ENCODE measurements at regions not wholly inside any gene's neighbourhood (a gene's known extent, or its start where the extent isn't known, plus 50 kb on each side); places are given as distances from the start of the nearest gene placed in this dataset.
"Not testable (repeated sequence)": the region's sequence is repeated elsewhere in the genome, so short reads cannot be mapped to it uniquely, and the experiment has no call there.

DNA sequence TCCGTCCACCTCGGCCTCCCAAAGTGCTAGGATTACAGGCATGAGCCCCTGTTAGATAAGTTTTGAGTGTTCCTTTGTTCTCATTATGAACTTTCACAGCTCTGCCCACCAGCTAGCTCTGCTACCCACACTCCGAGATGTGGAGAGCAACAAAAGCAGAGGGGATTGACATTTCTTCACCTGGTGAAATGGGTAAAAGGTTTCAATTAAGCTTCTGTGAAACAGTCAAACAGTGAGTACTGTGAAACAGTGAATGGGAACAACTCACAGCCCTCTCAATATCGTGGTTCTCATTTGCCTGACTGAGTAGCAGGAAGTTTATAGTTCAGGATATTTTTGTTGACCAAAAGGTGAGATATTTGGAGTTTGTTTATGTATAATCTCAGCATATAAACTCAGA lies 412.8 kb downstream of the CD83 start:
- DNase-seq (ENCODE audit: low spot score): no peak

DNA sequence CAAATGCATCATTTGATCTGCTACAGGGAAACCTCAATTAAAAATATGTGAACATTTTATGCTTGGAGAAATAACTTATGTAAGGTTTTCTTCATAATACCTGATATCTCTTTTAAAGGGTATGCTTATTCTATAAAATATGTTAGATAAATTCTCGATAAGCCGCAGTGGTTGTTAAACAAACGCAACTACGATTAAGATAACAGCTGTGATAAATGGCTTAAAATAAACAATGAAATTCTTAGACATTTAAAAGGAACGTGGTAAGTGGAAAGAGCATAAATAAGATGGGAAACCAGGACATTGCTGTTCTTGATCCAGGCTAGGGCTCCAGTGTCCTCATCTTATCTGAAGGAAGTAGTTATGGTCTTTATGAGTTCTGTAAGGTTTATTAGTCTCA lies 415.9 kb downstream of the CD83 start:
- no peak for DNase-seq (ENCODE audit: low spot score)

DNA sequence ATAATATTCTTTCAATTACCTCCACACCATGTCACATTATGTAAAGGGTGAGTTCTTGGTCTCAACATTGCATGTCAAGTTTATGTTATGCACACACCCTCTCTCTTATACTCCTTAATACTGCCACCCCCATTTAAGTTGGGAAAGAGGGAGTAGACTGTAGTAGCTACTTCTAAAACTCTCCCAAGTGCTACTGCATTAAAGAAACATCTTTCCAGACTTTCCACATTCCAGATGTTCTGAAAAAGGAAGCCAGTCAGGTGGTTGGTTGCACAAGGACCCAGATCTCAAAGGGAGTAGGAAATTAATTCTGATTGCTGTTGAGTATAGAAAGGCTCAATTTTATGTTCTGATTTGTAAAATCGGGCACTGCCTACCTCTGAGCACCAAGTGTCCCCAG lies 419.5 kb downstream of the CD83 start:
- DNase-seq (ENCODE audit: low spot score): no peak

GRCh38 chr6:14540276-14540675 lies 422.7 kb downstream of the CD83 start:
- DNase-seq (ENCODE audit: low spot score): no peak

GRCh38 chr6:14540810-14541540 lies 423.4 kb downstream of the CD83 start:
- DNase-seq (ENCODE audit: low spot score): no peak

DNA sequence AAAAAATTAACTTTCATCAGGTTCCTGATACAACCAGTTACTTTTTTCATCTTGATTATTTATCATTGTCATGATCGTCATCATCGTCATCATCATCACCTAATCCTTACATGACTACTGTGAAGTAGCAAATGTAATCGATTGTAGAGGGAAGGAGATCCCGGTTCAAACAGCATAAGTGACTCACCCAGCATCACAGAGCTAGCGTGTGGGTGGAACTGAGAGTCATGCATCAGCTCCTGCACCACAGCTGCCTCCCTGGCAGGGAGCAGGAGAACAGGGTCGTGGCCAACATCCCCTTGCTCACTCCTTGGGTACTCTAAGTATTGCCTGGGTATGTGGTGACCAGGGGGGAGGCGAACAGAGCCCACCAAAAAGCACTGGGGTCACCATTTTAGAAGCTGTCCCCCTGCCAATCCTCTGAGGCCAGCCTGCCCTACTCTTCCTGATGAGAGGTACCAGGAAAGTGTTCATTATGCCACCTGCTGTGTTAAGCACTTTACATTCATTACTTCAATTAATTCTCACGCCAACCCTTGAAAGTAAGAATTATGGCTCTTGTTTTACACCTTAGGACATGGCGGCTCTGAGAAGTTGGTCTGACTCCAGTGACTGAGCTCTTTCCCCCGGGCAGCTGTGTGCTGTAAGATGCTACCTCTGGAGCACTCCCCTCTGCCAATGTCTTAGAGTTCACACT lies 425.2 kb downstream of the CD83 start:
- no peak for DNase-seq (ENCODE audit: low spot score)

DNA sequence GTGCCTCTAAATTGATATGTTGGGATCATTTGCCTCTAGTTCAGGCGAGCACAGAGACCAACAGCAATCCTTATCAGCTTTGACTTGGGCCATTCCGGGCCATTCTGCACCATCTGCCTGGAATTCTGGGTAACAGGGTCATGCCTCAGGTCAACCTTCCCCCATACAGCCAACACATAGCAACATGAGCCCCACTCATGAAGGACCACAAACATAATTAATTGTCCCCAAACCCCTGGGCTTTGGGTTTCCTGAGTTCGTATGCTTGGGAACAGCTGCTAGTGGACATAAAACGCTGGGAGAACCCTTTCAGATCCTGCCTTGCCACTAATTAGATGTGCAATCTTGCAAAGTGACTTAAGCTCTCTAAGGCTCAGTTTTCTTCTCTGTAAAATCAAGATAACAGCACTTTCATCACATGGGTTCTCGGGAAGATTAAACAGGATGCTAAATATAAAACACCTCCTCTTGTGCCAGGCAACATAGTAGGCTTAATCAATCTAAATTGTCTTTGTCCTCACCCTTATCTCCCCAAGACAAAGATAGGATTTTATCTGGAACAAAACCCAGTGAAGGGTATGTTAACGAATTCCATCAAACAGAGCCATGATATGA lies 426.5 kb downstream of the CD83 start:
- DNase-seq (ENCODE audit: low spot score): no peak

- DNase-seq (ENCODE audit: low spot score): no peak
Measured at GRCh38 chr6:14544666-14545065, 427.1 kb downstream of the CD83 start.

- DNase-seq (ENCODE audit: low spot score): no peak
Measured at GRCh38 chr6:14545496-14545895, 427.9 kb downstream of the CD83 start.

DNA sequence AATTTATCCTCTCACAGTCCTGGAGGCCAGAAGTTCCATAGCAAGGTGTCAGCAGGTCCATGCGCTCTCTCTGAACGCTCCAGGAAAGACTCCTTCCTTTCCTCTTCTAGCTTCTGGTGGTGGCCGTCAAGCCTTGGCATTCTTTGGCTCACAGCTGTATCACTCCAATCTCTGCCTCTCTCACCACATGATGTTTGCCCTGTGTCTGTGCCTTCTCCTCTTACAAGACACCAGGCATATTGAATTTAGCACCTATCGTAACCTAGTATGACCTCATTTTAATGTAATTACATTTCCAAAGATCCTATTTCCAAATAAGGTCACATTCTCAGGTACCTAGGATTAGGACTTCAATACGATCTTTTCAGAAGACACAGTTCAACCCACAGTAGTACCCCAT lies 428.5 kb downstream of the CD83 start:
- no peak for DNase-seq (ENCODE audit: low spot score)

DNA sequence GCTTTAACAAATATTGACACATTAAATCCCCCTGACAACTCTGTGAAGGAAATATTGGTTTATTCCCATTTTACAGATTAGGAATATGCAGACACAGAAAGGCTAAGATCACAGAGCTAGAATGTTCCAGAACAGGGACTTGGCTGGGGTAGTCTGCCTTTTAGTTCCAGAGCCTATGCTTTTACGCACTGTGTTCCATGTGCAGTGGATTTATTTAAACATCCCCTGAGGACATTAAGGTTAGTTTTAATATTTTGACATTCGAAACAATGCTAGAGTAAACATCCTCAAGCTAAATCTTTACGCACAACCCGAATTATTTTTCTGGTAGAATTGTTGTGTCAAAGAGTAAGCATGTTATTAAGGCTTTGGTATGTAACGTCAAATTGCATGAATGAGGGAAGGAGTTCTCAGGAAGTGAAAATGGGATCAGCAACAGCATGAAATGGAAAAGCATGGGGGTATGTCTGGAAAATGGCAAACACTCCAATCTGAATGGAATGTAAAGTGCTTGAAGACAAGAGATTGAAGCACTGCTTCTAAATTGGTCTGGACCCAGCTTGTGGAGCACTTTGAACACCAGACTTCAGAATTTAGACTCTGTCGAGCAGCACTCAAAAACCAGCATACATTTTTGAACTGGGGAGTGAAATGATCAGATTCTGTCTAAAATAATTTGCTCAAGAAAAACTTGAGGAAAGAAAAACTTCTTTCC lies 429.9 kb downstream of the CD83 start:
- no peak for DNase-seq (ENCODE audit: low spot score)

DNA sequence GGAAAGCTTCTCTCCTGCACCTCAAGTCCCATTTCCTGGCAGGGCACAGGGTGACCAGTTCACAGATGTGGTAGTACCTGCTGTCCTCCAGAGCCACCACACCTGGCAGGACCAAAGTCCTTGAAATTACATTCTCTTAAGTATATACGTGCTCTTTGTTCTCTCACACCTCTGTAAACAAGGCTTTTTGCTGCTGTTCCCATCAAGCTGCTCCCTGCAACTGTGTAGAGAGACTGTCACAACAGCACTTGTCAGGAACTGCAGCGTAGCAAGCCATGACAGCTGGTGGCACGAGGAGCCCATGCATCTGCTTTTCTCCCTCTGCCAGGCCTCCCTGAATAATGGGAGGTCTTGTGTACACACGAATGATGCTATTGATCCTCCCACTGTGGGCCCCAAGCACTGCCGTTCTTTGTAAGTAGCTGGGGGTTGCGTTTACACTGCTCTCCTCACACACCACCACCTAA lies 431.8 kb downstream of the CD83 start:
- no peak for DNase-seq (ENCODE audit: low spot score)

- no peak for DNase-seq (ENCODE audit: low spot score)
Measured at GRCh38 chr6:14549871-14550270, 432.3 kb downstream of the CD83 start.

DNA sequence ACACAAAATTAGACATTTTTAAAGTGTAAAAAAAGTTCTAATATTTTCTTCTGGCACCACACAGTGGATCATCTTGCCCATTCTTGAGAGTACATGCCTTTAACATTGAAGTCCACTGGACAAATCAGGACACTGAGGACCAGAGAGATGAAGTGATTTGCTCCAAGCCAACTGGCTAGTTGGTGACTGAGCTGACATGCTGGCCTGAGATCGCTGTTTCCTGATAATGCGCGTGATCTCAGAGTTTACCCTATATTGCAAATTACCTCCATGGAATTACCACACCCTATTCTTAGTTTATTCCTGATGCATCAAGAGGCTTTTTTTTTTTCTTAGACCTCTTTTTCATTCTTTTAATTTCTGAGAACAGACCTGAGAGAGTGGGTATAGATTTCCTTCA lies 432.8 kb downstream of the CD83 start:
- no peak for DNase-seq (ENCODE audit: low spot score)

DNA sequence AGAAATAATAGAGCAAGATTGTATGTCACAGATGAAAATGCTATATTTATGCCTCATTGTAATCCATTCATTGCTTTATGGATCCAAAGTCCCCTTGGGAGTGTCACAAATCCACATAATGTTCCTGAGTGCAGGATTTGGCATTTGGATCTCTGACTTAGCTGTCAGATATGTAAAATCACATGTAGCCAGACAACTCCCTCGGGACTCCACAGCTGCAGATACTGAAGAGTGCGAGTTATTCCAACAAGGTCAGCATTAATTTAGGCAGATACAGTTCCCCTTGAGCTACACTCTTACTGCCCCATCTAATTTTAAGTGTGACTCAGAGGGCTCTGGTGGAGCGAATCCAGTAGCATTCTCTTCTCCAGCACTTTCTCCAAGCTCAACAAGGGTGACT lies 433.2 kb downstream of the CD83 start:
- DNase-seq (ENCODE audit: low spot score): no peak

DNA sequence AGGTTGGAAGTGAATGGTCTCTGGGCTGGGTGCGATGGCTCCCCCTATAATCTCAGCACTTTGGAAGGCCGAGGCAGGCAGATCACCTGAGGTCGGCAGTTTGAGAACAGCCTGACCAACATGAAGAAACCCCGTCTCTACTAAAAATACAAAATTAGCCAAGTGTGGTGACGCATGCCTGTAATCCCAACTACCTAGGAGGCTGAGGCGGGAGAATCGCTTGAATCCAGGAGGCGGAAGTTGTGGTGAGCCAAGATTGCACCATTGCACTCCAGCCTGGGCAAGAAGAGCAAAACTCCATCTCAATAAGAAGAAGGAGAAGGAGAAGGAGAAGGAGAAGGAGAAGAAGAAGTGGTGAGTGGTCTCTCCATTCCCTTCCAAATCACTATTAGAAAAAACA lies 434.0 kb downstream of the CD83 start:
- not testable (repeated sequence) for DNase-seq (ENCODE audit: low spot score)

DNA sequence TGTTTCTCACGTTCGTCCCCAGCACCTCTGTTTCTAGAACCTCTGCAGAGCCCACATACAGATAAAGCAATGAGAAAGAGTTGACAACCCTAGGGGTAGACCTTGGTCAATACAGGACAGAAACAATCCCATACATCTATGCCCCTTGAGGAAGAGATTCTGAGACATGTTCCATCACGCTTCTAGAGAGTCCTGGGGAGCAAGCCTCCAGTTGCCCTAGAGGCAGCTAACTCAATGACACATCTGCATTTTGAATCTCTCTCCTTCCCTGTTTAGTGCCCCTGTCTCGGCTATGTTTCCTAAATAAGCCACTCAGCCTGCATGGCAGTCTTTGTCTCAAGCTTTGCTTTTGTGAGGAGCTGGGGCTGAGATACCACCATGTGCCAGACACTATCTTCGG lies 435.3 kb downstream of the CD83 start:
- no peak for DNase-seq (ENCODE audit: low spot score)

GRCh38 chr6:14553515-14553914 lies 435.9 kb downstream of the CD83 start:
- no peak for DNase-seq (ENCODE audit: low spot score)

- DNase-seq (ENCODE audit: low spot score): no peak
Measured at GRCh38 chr6:14555804-14556203, 438.2 kb downstream of the CD83 start.

- no peak for DNase-seq (ENCODE audit: low spot score)
Measured at GRCh38 chr6:14559746-14560536, 442.4 kb downstream of the CD83 start.

- not testable (repeated sequence) for DNase-seq (ENCODE audit: low spot score)
Measured at GRCh38 chr6:14561563-14561962, 444.0 kb downstream of the CD83 start.

DNA sequence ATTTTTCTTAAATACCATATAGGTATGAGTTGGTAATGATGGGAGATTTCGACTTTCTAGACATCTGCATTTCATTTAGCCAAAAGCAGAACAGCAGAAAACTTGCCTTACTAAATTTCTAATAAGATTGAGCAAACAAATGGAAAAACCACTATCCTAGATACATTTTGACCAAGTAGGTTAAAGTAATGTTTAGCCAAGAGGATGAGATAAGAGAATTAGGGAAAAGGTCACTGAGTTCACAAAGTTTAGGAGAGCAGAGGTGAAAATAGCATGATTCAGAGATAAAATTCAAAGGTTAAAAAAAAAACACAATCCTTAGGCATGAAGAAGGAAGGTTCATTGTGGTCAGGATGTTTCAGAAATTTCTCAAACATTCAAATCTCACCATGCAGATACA lies 450.3 kb downstream of the CD83 start:
- no peak for DNase-seq (ENCODE audit: low spot score)
